ENCODE measurements at regions not wholly inside any gene's neighbourhood (a gene's known extent, or its start where the extent isn't known, plus 50 kb on each side); places are given as distances from the start of the nearest gene placed in this dataset.

- TF ChIP-seq CTCF (conservative IDR thresholded peaks at IDR 0.05; ENCODE audit: low read depth, low read length) (no peak), EZH2 (IDR thresholded peaks at IDR 0.05; ENCODE audit: low read length, unreplicated experiment) (no peak), EZH2phosphoT487 (IDR thresholded peaks at IDR 0.05; ENCODE audit: borderline replicate concordance, low read length) (no peak)
Measured at GRCh38 chr16:59424714-59425273, 690.7 kb upstream of the GOT2 start.

Measured in PC-3 (cell line).